HG03159 (cell line): ENCODE measurements at regions not wholly inside any gene's neighbourhood (a gene's known extent, or its start where the extent isn't known, plus 50 kb on each side); places are given as distances from the start of the nearest gene placed in this dataset.
"Not testable (repeated sequence)": the region's sequence is repeated elsewhere in the genome, so short reads cannot be mapped to it uniquely, and the experiment has no call there.

Experiments
- ATAC-seq: cut with Tn5 transposase; IDR thresholded peaks from one replicate; pipeline ENCODE4 v1.9.1; 2021; ENCODE audit warnings: mild to moderate bottlenecking, moderate library complexity; ENCODE audit not compliant: unreplicated experiment

DNA sequence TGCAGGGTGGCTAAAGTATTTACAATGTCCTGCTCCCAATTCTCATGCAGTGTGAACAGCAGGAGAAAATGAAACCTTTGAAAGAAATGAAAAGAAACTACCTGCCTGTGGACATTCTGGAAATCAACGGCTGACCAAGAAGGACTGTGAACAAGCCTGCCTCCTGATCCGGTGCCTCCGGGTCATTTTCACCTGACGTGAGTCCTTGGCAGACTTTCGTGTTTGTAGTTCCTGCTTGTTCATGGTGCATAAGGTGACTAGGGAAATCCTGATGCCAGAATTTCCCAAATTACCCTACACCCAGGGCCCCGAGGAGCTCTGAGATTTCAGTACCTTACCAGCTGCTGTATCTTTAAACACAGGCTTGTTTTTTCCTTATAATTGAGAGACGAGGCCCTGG lies 317.5 kb downstream of the TLE1 start:
- ATAC-seq: no peak

GRCh38 chr9:81370650-81371049 lies 318.7 kb downstream of the TLE1 start:
- ATAC-seq: no peak

GRCh38 chr9:81370096-81370495 lies 319.3 kb downstream of the TLE1 start:
- no peak for ATAC-seq

DNA sequence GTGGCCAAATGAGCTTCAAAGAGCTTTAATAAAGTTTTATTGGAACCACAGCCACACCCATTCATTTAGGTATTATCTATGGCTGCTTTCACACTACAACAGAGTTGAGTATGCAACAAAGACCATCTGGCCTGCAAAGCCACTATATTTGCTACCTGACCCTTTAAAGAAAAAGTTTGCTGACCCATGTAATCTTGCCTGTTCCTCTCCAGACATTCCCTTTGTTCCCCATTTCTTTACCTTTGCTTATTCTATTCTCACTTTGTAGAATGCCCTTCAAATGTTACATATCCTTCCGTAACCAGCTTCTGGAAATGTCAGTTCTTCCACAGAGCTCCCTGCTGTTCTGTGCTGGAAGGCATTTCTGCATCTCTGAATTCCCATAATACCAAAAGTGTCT lies 320.2 kb downstream of the TLE1 start:
- no peak for ATAC-seq

GRCh38 chr9:81363916-81364480 lies 325.3 kb downstream of the TLE1 start:
- no peak for ATAC-seq

DNA sequence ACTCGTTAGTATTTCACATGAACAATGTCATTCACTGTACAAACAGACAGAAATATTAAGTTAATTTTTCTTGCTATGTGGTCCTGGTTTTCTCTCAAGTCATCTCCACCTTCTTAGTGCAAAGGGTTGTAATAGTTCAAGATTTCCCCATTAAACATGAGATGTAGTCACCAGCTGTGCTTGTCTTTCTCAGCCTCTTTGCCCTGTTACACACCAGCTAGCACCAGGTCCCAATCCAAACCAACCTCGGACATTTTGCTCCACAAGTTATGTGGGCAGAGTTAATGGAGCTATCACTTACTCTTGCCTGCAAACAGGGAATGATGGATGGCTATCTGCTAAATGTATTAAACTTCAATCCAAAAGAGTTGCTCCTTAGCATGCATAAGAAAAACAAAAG lies 328.1 kb downstream of the TLE1 start:
- no peak for ATAC-seq

- ATAC-seq: no peak
These were observed 338.2 kb downstream of the TLE1 start for GRCh38 chr9:81351166-81351565.

DNA sequence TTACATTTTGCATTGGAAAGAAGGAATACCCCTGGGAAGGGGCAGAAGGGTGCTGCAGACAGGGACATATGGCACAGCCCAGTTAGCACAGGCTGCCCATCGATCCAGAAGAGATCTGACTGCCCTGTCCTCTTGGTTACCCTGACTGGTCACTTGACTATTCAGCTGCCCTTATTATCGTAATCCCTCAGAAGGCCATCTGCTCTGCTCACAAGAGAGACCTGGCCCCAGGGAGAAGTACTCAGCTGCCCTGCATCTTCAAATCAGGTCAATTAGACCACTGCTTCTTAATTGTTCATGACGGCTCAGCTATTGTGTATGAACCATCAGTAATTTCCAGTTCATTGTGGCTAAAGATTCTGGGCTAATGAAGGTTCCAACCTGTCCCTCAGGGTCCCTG lies 345.0 kb downstream of the TLE1 start:
- no peak for ATAC-seq

DNA sequence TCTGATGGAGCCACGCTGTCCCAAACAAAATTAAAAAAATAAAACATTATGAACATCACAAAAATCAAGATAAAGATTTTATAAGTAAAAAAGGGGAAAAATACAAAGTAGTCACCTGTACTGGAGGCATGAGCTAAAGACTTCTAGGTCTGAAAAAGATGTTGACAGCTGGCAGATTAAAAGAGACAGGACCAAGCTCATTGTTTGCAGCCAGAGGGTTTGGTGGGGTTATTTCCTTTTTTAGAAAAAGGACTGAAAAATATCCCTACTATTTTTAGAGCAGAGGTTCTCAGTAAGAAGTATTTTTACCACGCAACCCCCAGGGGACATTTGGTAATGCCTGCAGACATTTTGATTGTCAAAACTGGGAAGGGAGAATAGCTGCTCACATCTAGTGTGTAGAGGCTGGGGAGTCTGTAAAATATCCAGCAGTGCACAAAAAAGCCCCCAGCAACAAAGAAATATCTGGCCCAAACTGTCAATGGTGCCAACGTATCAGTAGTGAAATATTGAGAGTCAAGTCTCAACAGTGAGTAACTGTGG lies 353.4 kb downstream of the TLE1 start:
- no peak for ATAC-seq

DNA sequence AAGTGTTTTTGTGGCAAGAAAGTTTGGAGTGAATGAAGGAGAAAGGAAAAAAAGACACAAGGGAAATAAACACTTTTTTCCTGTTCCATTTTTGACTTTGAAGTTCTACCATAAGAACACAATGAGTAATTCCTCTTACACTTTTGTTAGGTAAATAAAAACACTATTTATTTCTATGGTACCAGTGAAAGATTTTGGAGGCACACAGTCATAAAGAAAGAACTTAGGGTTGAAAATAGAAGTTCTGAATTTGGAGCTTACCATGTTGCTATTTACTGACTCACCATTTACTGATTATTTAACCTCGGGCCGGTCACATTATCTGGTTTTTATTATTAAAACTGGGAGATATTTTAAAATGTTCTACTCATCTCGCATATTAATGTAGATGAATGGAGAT lies 367.8 kb downstream of the TLE1 start:
- ATAC-seq: no peak

DNA sequence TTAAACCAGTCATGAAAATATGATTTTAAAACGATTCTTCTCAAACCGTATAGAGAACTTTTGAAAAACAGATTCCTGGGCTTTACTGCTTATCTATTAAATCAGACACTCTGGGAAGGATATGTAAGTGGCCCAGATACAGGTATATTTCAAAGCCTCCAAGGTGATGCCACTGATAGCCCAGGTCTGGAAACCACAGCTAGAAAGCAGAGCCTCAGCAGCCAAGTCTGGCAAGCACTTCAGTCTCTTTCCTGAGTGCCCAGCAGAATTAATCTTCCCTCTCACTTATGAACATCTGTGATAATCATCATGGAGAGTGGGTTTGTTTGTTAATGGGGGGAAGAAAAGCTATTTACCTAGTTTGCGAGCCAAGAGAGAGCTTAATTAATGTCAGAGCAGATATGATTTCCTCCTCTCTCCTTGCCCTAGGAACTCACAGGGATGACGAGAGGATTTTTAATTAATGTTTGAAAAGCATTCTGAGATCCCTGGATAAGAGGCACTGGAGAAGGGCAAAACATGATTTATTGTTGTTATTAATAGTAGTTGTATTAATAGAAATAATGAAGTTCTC lies 368.4 kb downstream of the TLE1 start:
- no peak for ATAC-seq

DNA sequence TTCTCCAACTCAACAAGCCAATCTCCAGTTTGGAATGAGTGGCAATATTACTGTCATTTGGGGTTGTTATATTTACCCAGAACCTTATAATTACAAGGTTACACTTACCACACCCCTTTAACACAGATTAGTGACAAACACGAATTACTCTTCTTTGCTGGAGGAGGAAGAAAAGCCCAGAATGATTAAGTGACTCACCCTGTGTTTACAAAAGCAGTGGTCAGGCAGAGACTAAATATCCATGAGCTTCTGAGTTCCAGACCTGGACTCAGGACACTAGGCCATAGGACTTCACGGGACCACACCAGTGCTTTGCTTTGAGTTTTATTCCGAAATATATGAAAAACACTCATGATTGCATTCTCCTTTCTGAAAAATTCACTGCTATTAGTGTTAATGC lies 370.8 kb downstream of the TLE1 start:
- no peak for ATAC-seq

GRCh38 chr9:81317939-81318338 lies 371.4 kb downstream of the TLE1 start:
- ATAC-seq: no peak

DNA sequence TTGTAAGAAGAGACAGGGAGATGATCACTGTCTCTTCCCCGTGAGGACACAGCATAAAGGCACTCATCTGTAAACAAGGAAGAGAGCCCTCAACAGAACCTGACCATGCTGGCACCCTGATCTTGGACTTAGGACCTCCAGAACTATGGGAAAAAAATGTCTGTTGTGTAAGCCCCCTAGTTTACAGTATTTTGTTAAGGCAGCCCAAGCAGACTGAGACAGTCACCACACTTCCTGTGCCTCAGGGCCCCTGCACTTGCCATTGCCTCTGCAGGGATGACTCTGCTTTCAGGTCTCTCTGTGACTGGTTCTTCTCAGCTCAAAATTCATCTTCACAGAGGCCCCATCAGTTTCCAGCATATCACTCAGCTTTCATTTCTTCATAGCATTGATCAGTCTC lies 372.1 kb downstream of the TLE1 start:
- no peak for ATAC-seq

- no peak for ATAC-seq
These were observed 374.9 kb downstream of the TLE1 start for GRCh38 chr9:81314490-81314889.

DNA sequence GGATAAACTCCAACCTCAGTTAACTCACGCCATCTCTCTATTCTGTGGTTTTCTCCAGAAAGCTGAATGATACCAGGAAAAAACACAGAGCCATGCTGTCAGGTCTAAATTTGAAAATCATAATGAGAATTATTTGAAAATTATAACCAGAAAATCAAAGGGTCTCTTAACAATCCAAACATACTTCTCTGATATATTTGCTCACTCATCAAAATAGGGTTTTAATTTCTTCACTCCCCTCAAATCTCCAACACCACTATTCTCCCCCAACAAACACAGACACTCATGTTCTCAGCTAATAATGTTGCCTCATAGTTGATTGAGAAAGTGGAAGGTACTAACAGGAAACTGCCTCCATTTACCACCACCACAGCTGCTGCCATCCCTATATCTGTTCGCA lies 375.5 kb downstream of the TLE1 start:
- ATAC-seq: no peak

DNA sequence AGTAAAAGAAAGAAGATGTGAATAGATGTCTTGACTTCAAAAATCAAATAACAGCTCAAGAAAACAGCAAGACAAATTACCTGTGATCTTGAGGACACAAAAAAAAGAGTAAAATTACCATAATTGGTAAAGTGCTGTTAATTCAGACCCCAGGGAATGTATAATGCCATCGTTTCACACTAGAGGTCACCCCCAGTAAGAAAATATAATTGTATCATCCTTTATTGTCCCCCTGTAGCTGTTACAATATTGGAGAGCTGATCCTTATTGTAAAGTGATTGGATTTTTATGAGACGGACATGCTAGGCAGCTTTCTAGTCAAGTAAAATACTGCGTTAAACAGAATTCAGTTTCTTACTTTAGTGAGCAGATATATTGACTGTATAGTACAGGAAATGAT lies 377.0 kb downstream of the TLE1 start:
- no peak for ATAC-seq

GRCh38 chr9:81308404-81308803 lies 380.9 kb downstream of the TLE1 start:
- ATAC-seq: no peak

- not testable (repeated sequence) for ATAC-seq
These were observed 381.6 kb downstream of the TLE1 start for GRCh38 chr9:81307791-81308190.

- ATAC-seq: no peak
These were observed 383.7 kb downstream of the TLE1 start for GRCh38 chr9:81305561-81306182.

DNA sequence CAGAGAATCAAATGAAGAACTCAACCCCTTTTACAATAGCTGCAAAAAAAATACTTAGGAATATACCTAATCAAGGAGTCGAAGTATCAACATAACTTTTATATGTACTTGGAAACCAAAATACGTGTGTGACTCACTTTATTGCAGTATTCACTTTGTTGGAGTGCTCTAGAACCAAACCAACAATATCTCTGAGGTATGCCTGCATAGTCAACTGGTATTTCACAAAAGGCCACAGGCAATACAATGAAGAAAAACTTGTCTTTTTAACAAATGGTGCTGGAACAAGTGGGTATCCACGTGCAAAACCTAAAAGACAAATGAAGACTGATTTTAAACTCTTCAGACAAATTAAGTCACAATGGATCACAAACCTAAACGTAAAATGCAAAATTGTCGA lies 385.7 kb downstream of the TLE1 start:
- ATAC-seq: no peak

DNA sequence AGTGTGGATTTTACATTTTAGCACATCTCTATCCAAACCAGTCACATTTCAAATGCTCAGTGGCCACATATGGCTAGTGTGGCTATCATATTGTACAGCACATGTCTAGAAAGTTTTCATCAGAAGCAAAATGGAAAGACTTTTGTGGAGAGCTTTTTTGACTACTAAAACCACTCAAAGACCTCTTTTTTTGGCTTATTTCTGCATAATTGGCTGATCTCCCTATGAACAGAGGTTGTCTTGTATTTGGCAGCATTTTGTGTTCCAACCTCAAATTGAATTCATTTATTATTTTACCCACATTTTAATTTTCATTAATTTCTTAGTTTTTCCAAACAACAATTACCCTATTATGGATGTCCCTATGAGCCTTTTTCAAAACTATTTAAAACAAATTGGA lies 395.7 kb downstream of the TLE1 start:
- ATAC-seq: no peak
